ENCODE measurements at regions not wholly inside any gene's neighbourhood (a gene's known extent, or its start where the extent isn't known, plus 50 kb on each side); places are given as distances from the start of the nearest gene placed in this dataset.

DNA sequence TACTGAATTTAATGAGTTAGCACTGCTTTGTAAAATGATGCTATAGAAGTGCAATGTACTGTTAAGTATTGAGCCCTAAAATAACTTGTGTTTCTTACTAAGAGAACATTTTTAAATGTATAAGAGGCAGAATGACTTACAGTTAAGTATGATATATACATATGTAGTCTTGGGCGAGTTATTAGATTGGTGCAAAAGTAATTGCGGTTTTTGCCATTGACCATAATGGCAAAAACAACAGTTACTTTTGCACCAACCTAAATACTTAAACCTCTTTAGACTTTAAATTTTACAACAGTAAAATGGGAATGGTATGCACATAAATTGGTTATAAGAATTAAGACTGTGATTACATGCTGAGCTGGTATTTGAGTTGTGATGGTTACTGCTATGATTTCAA, 79.8 kb downstream of the CNTN3 start:
- H3K9me3 ChIP-seq (ENCODE audit: control insufficient read depth, low read length), result no peaks in the 10 kb centered on the region
- no peaks in the 10 kb centered on the region for H3K36me3 ChIP-seq (ENCODE audit: control insufficient read depth, insufficient read depth, low read length, severe bottlenecking)
- no peak overlapping the region for H3K9ac ChIP-seq (ENCODE audit: low read length)
- DNase-seq (ENCODE audit: low read depth), result no peak
- no peaks in the 10 kb centered on the region for H3K27me3 ChIP-seq (replicated peaks; ENCODE audit: control insufficient read depth, insufficient read depth, low read length)
- H3K4me1 ChIP-seq (ENCODE audit: control insufficient read depth, insufficient read depth, low read length), result peaks cover 37% of the 10 kb centered on the region
- H3K4me3 ChIP-seq (ENCODE audit: low read length), result no peak overlapping the region

DNA sequence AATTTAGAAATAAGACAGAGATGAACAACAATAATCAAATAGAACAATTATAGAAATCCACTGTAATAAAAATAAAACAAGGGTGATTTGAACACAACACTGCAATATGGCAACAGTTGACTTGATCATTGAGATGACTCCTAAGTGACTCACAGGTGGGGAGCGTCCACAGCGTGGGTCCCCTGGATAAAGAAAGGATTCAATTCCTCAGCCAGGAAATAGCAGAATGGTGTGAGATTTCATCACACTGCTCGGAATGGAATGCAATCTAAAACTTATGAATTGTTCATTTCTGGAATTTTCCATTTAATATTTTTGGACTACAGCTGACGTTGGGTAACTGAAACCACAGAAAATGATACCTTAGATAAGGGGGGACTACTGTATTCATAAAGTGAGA, 82.0 kb downstream of the CNTN3 start:
- DNase-seq (ENCODE audit: low read depth), result peak; percentile 0
- no peaks in the 10 kb centered on the region for H3K27me3 ChIP-seq (replicated peaks; ENCODE audit: control insufficient read depth, insufficient read depth, low read length)
- H3K4me1 ChIP-seq (ENCODE audit: control insufficient read depth, insufficient read depth, low read length), result peaks cover 31% of the 10 kb centered on the region
- no peaks in the 10 kb centered on the region for H3K9me3 ChIP-seq (ENCODE audit: control insufficient read depth, low read length)
- no peaks in the 10 kb centered on the region for H3K36me3 ChIP-seq (ENCODE audit: control insufficient read depth, insufficient read depth, low read length, severe bottlenecking)
- peak overlapping the region; percentile 26 for H3K4me3 ChIP-seq (ENCODE audit: low read length)
- peak overlapping the region; percentile 31 for H3K9ac ChIP-seq (ENCODE audit: low read length)

DNA sequence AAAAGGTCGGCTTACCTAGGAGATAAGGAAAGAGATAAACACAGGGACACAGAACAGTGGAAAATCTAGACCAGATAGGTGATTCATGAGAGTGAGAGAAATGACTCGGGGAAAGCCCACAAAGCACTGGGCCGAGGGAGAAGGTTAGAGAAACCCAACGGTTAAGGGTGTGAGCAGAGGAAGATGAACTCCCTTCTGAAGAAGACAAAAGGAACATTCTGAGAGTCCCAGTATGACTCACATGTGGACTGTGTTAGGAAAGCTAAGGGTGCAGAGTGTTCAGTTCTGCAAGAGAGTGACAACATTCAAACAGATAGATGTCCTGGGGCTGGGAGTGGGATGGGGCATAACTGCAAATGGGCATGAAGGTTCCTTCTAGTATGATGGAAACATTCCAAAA, 83.0 kb downstream of the CNTN3 start:
- H3K36me3 ChIP-seq (ENCODE audit: control insufficient read depth, insufficient read depth, low read length, severe bottlenecking), result no peaks in the 10 kb centered on the region
- peaks cover 25% of the 10 kb centered on the region for H3K4me1 ChIP-seq (ENCODE audit: control insufficient read depth, insufficient read depth, low read length)
- H3K4me3 ChIP-seq (ENCODE audit: low read length), result no peak overlapping the region
- no peaks in the 10 kb centered on the region for H3K27me3 ChIP-seq (replicated peaks; ENCODE audit: control insufficient read depth, insufficient read depth, low read length)
- no peak for DNase-seq (ENCODE audit: low read depth)
- no peaks in the 10 kb centered on the region for H3K9me3 ChIP-seq (ENCODE audit: control insufficient read depth, low read length)
- H3K9ac ChIP-seq (ENCODE audit: low read length), result peak overlapping the region; percentile 24

DNA sequence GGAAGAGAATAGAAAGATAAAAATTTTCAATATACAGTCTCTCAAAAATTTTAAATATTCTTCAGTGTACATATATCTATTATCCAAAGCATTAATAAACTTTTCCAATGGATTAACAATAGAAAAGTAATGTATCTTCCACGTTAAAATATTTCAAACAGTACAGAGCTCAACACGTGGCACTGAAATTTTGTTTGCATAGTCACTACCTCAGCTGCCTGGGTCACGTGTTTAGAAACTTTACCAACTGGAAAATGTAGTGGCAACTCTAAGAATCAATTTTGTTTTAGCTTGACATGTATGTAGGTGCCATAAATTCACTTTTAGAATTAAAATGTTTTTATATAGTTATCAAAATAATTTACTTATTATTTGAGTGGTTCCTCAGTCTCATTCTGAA, 85.3 kb downstream of the CNTN3 start:
- Histone ChIP-seq H3K9me3 (ENCODE audit: control insufficient read depth, low read length) (no peaks in the 10 kb centered on the region), H3K9ac (ENCODE audit: low read length) (no peak overlapping the region), H3K4me3 (ENCODE audit: low read length) (no peak overlapping the region), H3K27me3 (replicated peaks; ENCODE audit: control insufficient read depth, insufficient read depth, low read length) (no peaks in the 10 kb centered on the region), H3K36me3 (ENCODE audit: control insufficient read depth, insufficient read depth, low read length, severe bottlenecking) (no peaks in the 10 kb centered on the region), H3K4me1 (ENCODE audit: control insufficient read depth, insufficient read depth, low read length) (peaks cover 25% of the 10 kb centered on the region)
- no peak for DNase-seq (ENCODE audit: low read depth)

DNA sequence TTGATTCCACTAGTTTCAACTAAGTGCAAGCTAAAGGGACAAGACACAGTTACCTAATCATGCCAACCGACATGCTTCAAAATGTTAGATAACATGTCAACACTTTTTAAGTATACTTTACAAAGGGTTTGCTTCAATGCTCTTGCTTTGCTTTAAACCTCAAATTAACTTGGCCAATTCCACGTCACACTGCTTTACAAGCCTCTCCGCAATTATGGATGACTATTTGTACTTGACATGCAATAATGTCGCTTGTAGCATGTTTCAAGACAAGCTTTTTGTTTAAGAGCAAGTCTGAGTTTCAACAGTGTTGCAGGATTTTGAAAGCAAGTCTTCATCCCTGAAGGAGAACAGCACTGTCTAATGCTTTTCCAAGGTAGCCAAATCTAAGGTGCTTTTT, 86.9 kb downstream of the CNTN3 start:
- Histone ChIP-seq H3K9me3 (ENCODE audit: control insufficient read depth, low read length) (no peaks in the 10 kb centered on the region), H3K4me3 (ENCODE audit: low read length) (no peak overlapping the region), H3K4me1 (ENCODE audit: control insufficient read depth, insufficient read depth, low read length) (peaks cover 16% of the 10 kb centered on the region)

DNA sequence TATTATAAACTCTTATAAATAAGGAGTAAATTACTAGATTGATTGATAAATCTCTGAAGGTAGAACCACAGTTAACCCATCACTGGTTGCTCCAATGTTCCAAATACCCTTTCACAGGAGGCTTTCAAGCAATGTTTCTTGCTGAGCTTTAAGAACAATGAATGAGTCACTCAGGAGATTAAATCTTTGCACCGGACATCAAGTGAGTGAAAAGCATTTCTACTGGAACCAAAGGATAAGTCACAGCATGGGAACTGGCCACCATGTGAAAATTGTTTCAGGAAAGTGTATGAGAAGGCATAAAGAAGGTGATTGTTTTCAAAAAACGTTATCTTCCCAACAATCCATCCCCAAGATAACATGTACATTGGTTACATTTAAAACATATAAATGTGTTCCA, 90.6 kb downstream of the CNTN3 start:
- H3K9me3 ChIP-seq (ENCODE audit: control insufficient read depth, low read length), result no peaks in the 10 kb centered on the region
- no peaks in the 10 kb centered on the region for H3K27me3 ChIP-seq (replicated peaks; ENCODE audit: control insufficient read depth, insufficient read depth, low read length)
- no peak for DNase-seq (ENCODE audit: low read depth)
- H3K4me1 ChIP-seq (ENCODE audit: control insufficient read depth, insufficient read depth, low read length), result peaks cover 6% of the 10 kb centered on the region
- H3K4me3 ChIP-seq (ENCODE audit: low read length), result no peak overlapping the region
- no peaks in the 10 kb centered on the region for H3K36me3 ChIP-seq (ENCODE audit: control insufficient read depth, insufficient read depth, low read length, severe bottlenecking)
- no peak overlapping the region for H3K9ac ChIP-seq (ENCODE audit: low read length)

More for the DNA sequence above, 86.9 kb downstream of the CNTN3 start:
- Histone ChIP-seq H3K9ac (ENCODE audit: low read length) (no peak overlapping the region), H3K36me3 (ENCODE audit: control insufficient read depth, insufficient read depth, low read length, severe bottlenecking) (no peaks in the 10 kb centered on the region), H3K27me3 (replicated peaks; ENCODE audit: control insufficient read depth, insufficient read depth, low read length) (no peaks in the 10 kb centered on the region)
- DNase-seq (ENCODE audit: low read depth), result no peak

DNA sequence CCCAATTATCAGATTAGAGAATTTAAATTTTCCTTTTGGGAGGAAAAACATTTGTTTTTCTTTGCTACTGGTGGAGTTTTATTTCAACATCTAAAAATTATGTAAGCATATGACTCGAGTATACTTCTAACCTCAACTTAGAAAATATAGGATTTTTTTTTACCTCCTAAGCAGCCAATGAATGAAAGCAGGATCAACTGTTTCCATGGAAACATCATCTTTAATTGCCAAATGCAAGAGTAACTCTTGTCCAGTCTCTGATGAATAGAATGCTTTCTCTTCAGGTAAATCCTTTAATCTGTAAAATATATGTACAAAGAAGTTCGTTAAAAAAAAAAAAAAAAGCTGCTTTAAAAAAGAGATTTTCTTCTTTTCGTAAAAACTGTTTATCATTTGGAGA, 93.6 kb downstream of the CNTN3 start:
- no peak for DNase-seq (ENCODE audit: low read depth)
- no peaks in the 10 kb centered on the region for H3K9me3 ChIP-seq (ENCODE audit: control insufficient read depth, low read length)
- no peaks in the 10 kb centered on the region for H3K36me3 ChIP-seq (ENCODE audit: control insufficient read depth, insufficient read depth, low read length, severe bottlenecking)
- no peak overlapping the region for H3K4me3 ChIP-seq (ENCODE audit: low read length)
- H3K9ac ChIP-seq (ENCODE audit: low read length), result no peak overlapping the region
- no peaks in the 10 kb centered on the region for H3K27me3 ChIP-seq (replicated peaks; ENCODE audit: control insufficient read depth, insufficient read depth, low read length)
- peaks cover 11% of the 10 kb centered on the region for H3K4me1 ChIP-seq (ENCODE audit: control insufficient read depth, insufficient read depth, low read length)

DNA sequence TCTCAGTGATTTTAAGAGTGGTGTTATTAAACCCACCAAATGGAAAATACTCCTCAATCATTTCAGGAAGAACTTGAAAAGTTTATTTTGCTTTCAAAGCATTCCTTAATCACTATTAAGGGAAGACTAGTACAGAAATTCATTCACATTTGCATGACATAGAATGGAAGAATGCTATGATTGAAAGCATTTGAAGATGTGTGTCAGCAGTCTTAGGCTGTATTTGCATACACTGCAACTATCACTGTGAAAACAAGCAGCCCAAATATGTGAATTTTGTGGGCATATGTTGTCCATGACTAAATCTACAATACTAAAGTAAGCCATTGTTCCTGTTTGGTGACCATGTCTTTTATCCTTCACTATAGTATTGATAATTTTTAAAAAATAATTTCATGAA, 95.8 kb downstream of the CNTN3 start:
- no peak overlapping the region for H3K9ac ChIP-seq (ENCODE audit: low read length)
- DNase-seq (ENCODE audit: low read depth), result no peak
- no peaks in the 10 kb centered on the region for H3K27me3 ChIP-seq (replicated peaks; ENCODE audit: control insufficient read depth, insufficient read depth, low read length)
- H3K9me3 ChIP-seq (ENCODE audit: control insufficient read depth, low read length), result no peaks in the 10 kb centered on the region
- H3K36me3 ChIP-seq (ENCODE audit: control insufficient read depth, insufficient read depth, low read length, severe bottlenecking), result no peaks in the 10 kb centered on the region
- peaks cover 11% of the 10 kb centered on the region for H3K4me1 ChIP-seq (ENCODE audit: control insufficient read depth, insufficient read depth, low read length)
- H3K4me3 ChIP-seq (ENCODE audit: low read length), result no peak overlapping the region

DNA sequence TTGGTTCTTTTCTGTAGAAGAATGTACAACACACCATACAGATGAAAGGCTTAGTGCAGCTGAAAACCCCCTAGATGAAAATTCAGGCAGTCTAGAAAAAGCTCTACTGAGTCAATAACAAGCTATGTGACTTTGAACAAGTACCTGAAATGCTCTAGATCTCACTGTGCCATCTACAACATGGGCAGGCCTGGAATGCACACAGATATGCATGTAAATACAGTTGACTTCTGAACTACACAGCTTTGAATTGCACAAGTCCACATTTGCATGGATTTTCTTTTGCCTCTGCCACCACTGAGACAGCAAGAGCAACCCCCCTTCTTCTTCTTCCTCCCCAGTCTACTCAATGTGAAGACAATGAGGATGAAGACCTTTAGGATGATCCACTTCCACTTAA, 98.4 kb downstream of the CNTN3 start:
- Histone ChIP-seq H3K36me3 (ENCODE audit: control insufficient read depth, insufficient read depth, low read length, severe bottlenecking) (no peaks in the 10 kb centered on the region), H3K4me3 (ENCODE audit: low read length) (no peak overlapping the region), H3K4me1 (ENCODE audit: control insufficient read depth, insufficient read depth, low read length) (peaks cover 11% of the 10 kb centered on the region), H3K9ac (ENCODE audit: low read length) (no peak overlapping the region), H3K9me3 (ENCODE audit: control insufficient read depth, low read length) (no peaks in the 10 kb centered on the region), H3K27me3 (replicated peaks; ENCODE audit: control insufficient read depth, insufficient read depth, low read length) (no peaks in the 10 kb centered on the region)
- DNase-seq (ENCODE audit: low read depth), result no peak

DNA sequence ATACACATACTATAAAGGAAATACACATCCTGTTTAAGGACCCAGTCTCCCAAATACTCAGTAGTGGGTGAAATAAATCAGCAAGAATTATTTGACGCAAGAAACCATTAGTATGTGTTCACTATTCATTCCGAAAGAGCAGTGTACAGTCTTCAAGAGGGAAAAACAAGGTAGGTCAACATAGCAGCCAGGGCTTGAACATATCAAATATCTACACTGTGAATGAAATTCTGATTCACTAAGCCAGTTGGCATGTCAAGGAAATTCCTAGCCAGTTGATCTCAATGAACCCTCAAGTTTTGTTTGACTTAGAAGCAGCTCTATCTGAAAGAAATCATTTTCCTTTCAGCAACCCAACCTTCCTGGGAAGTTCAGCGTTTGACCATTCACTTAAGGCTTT, 99.0 kb downstream of the CNTN3 start:
- no peak for DNase-seq (ENCODE audit: low read depth)
- H3K36me3 ChIP-seq (ENCODE audit: control insufficient read depth, insufficient read depth, low read length, severe bottlenecking), result no peaks in the 10 kb centered on the region
- H3K9ac ChIP-seq (ENCODE audit: low read length), result no peak overlapping the region
- H3K4me1 ChIP-seq (ENCODE audit: control insufficient read depth, insufficient read depth, low read length), result peaks cover 11% of the 10 kb centered on the region
- H3K4me3 ChIP-seq (ENCODE audit: low read length), result no peak overlapping the region
- H3K9me3 ChIP-seq (ENCODE audit: control insufficient read depth, low read length), result no peaks in the 10 kb centered on the region
- no peaks in the 10 kb centered on the region for H3K27me3 ChIP-seq (replicated peaks; ENCODE audit: control insufficient read depth, insufficient read depth, low read length)

DNA sequence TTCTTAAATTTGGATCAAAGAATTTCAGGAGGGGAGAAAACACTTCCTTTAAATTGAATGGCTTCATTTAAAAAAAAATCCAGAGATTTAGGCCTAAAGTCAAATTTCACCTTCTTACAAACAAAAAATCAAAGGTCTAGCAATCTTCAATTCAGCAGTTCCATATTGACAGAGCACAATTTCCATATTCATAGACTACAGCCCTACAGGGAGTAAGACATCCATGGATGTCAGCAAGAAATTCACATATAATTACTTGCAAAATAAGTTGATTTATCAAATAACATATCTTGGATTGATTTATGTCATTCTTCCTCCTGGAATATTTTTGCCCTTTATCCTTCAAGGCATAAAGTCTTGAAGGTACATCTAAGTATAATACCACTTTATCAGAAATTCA, 103.4 kb downstream of the CNTN3 start:
- no peak overlapping the region for H3K9ac ChIP-seq (ENCODE audit: low read length)

DNA sequence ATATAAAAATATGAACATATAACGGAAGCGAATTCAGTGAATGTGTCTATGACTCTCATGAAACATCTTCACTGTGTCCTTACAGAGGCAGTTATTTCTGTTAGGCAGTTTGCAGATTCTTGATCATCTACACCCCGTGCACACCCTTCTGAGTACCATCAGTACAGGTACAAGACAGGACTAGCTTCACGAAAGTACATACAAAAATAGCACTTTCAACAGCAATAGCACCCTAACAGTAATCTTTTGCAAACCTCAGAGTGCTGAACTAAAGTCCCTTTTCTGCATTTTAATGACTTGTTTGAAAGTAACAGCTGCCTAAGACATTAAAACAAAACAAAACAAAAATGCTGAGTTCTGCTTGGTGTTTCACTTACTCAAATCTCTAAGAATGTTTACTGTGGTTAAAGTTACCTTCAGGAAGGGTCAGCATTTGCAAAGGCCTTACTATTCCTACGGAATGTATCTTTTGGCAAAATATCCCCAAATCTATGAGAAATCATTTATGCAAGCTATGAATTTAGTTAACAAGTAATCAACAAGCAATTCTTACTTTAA, 104.1 kb downstream of the CNTN3 start:
- H3K4me1 ChIP-seq (ENCODE audit: control insufficient read depth, insufficient read depth, low read length), result no peaks in the 10 kb centered on the region
- H3K9me3 ChIP-seq (ENCODE audit: control insufficient read depth, low read length), result no peaks in the 10 kb centered on the region
- no peak overlapping the region for H3K4me3 ChIP-seq (ENCODE audit: low read length)
- H3K36me3 ChIP-seq (ENCODE audit: control insufficient read depth, insufficient read depth, low read length, severe bottlenecking), result no peaks in the 10 kb centered on the region
- H3K27me3 ChIP-seq (replicated peaks; ENCODE audit: control insufficient read depth, insufficient read depth, low read length), result no peaks in the 10 kb centered on the region
- H3K9ac ChIP-seq (ENCODE audit: low read length), result no peak overlapping the region
- no peak for DNase-seq (ENCODE audit: low read depth)

More for the DNA sequence above, 103.4 kb downstream of the CNTN3 start:
- H3K27me3 ChIP-seq (replicated peaks; ENCODE audit: control insufficient read depth, insufficient read depth, low read length), result no peaks in the 10 kb centered on the region
- H3K9me3 ChIP-seq (ENCODE audit: control insufficient read depth, low read length), result no peaks in the 10 kb centered on the region
- no peaks in the 10 kb centered on the region for H3K4me1 ChIP-seq (ENCODE audit: control insufficient read depth, insufficient read depth, low read length)
- no peaks in the 10 kb centered on the region for H3K36me3 ChIP-seq (ENCODE audit: control insufficient read depth, insufficient read depth, low read length, severe bottlenecking)
- H3K4me3 ChIP-seq (ENCODE audit: low read length), result no peak overlapping the region
- no peak for DNase-seq (ENCODE audit: low read depth)
